HL-60 (cell line): ENCODE measurements at regions not wholly inside any gene's neighbourhood (a gene's known extent, or its start where the extent isn't known, plus 50 kb on each side); places are given as distances from the start of the nearest gene placed in this dataset.

Source experiments
- DNase-seq, 2 experiments: peaks; one replicate each; pipeline ENCODE4 v3.0.0-alpha.2; 2010 to 2020; ENCODE audit warnings: low read depth in 1 of 2, low spot score in 1 of 2
- H3K27ac ChIP-seq: fragments of 250-450 bp; sonication (Bioruptor Pico); replicated peaks from 2 replicates; pipeline ENCODE4 v1.5.1; 2020; ENCODE audit warnings: mild to moderate bottlenecking, moderate library complexity
- H3K27me3 ChIP-seq: fragments of 250-450 bp; sonication (Bioruptor Pico); 2 replicates; pipeline ENCODE4 v1.5.1; 2021; ENCODE audit warnings: mild to moderate bottlenecking, moderate library complexity; ENCODE audit not compliant: insufficient read depth, poor library complexity, severe bottlenecking
- H3K4me3 ChIP-seq: replicated peaks from 2 replicates; pipeline ENCODE4 v1.5.1; 2011; ENCODE audit warnings: mild to moderate bottlenecking, control low read depth, low read length; ENCODE audit not compliant: insufficient read depth
- CTCF ChIP-seq: IDR thresholded peaks from one replicate; pipeline ENCODE4 v1.5.1; 2011; ENCODE audit warnings: low read length, control low read depth, inconsistent platforms; ENCODE audit not compliant: insufficient read depth
- GABPA ChIP-seq: IDR thresholded peaks from 2 replicates; pipeline ENCODE4 v1.6.1; 2012; ENCODE audit warnings: low read depth
- POLR2AphosphoS5 ChIP-seq: IDR thresholded peaks from 2 replicates; pipeline ENCODE4 v1.6.1; 2012; ENCODE audit warnings: low read depth
- REST ChIP-seq: IDR thresholded peaks from 2 replicates; pipeline ENCODE4 v1.6.1; 2012; ENCODE audit warnings: low read depth; ENCODE audit not compliant: insufficient replicate concordance
- SPI1 ChIP-seq: IDR thresholded peaks from 2 replicates; pipeline ENCODE4 v1.6.1; 2012; ENCODE audit warnings: low read depth, mild to moderate bottlenecking, borderline replicate concordance

GRCh38 chr3:99218468-99218867, 317.0 kb upstream of the DCBLD2 start:
- no peak for DNase-seq
- TF ChIP-seq GABPA: no peak
- Histone ChIP-seq H3K27ac (no peak overlapping the region), H3K27me3 (no peaks in the 10 kb centered on the region), H3K4me3 (no peak overlapping the region)

GRCh38 chr3:99212969-99213368, 311.5 kb upstream of the DCBLD2 start:
- H3K27ac ChIP-seq: no peak overlapping the region
- H3K4me3 ChIP-seq: no peak overlapping the region
- TF ChIP-seq REST (no peak), POLR2AphosphoS5 (no peak), CTCF (no peak), SPI1 (no peak), GABPA (no peak)
- H3K27me3 ChIP-seq: no peaks in the 10 kb centered on the region
- no peak for DNase-seq

- H3K27me3 ChIP-seq: no peaks in the 10 kb centered on the region
- TF ChIP-seq REST (no peak), SPI1 (peak; percentile 38; the same call in 1 of the 2 replicates)
- H3K4me3 ChIP-seq: no peak overlapping the region
- no peak overlapping the region for H3K27ac ChIP-seq
- DNase-seq: no peak
Measured at GRCh38 chr3:99211309-99211708, 309.8 kb upstream of the DCBLD2 start.

- DNase-seq: no peak
- TF ChIP-seq CTCF: no peak
- TF ChIP-seq GABPA: no peak
- no peak for TF ChIP-seq POLR2AphosphoS5
- TF ChIP-seq SPI1: no peak
- TF ChIP-seq REST: no peak
- Histone ChIP-seq H3K27ac (no peak overlapping the region), H3K27me3 (no peaks in the 10 kb centered on the region), H3K4me3 (no peak overlapping the region)
Measured at GRCh38 chr3:99199021-99199420, 297.5 kb upstream of the DCBLD2 start.
